ENCODE measurements at regions not wholly inside any gene's neighbourhood (a gene's known extent, or its start where the extent isn't known, plus 50 kb on each side); places are given as distances from the start of the nearest gene placed in this dataset.

DNA sequence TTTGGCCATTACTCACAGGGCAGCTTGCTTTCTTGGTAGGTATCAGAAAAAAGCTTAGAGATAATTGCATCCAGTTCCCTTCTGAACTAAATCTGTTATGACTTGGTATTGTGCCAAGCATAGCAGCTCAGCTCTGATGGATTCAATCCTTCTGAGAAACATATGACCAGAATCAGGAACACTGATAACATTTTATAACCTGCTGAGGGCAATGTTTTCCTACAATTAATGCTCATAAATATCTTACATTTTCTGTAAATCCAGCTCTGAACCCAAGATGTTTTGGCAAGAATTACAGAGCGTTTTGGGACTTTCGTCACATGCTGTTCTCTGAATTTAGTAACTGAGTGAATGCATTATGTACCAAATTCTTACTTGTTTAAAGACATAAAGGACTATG is 167.8 kb downstream of the KIF20B start:
- TF ChIP-seq, protein P1, sequence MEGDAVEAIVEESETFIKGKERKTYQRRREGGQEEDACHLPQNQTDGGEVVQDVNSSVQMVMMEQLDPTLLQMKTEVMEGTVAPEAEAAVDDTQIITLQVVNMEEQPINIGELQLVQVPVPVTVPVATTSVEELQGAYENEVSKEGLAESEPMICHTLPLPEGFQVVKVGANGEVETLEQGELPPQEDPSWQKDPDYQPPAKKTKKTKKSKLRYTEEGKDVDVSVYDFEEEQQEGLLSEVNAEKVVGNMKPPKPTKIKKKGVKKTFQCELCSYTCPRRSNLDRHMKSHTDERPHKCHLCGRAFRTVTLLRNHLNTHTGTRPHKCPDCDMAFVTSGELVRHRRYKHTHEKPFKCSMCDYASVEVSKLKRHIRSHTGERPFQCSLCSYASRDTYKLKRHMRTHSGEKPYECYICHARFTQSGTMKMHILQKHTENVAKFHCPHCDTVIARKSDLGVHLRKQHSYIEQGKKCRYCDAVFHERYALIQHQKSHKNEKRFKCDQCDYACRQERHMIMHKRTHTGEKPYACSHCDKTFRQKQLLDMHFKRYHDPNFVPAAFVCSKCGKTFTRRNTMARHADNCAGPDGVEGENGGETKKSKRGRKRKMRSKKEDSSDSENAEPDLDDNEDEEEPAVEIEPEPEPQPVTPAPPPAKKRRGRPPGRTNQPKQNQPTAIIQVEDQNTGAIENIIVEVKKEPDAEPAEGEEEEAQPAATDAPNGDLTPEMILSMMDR (conservative IDR thresholded peaks at IDR 0.05) = no peak
- H3K27me3 Mint-ChIP-seq (ENCODE audit: low read depth) = peaks cover 6% of the 10 kb centered on the region
- no peak for DNase-seq (ENCODE audit: low read depth, low spot score)
- no peak overlapping the region for H3K4me3 Mint-ChIP-seq
- H3K27ac Mint-ChIP-seq (ENCODE audit: unreplicated experiment) = no peak overlapping the region
- no peaks in the 10 kb centered on the region for H3K36me3 Mint-ChIP-seq (ENCODE audit: low read depth)
- no peaks in the 10 kb centered on the region for H3K9me3 Mint-ChIP-seq
- no peaks in the 10 kb centered on the region for H3K4me1 Mint-ChIP-seq

DNA sequence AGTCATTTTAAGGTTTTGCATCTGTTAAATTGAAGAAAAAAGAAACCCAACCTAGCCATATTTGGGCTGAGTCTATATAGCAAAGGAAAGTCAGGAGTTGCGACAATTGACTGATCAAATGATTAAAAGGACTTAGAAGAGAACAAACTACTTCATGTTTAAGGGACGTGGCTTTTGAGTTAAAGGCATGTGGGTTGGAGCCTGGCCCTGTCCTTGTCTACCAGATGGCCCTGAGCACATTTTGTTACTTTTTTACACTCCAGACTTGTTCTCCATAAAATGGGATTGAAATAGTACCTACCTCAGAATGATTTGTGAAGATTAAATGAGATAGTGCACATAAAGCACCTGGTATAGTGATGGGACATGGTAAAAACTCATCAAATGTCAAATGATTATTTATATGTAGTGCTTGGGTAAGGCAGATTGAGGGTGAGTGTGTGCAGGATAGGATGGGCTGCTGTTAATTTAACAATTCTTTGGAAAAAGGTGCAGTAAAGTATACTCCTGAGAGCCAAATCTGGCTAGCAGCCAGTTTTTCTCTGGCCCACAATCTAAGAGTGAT is 168.3 kb downstream of the KIF20B start:
- Mint-ChIP-seq H3K27ac (ENCODE audit: unreplicated experiment) (no peak overlapping the region), H3K36me3 (ENCODE audit: low read depth) (no peaks in the 10 kb centered on the region), H3K9me3 (no peaks in the 10 kb centered on the region), H3K27me3 (ENCODE audit: low read depth) (peaks cover 6% of the 10 kb centered on the region), H3K4me3 (no peak overlapping the region), H3K4me1 (no peaks in the 10 kb centered on the region)
- TF ChIP-seq, protein P1 (conservative IDR thresholded peaks at IDR 0.05) = no peak
- no peak for DNase-seq (ENCODE audit: low read depth, low spot score)

DNA sequence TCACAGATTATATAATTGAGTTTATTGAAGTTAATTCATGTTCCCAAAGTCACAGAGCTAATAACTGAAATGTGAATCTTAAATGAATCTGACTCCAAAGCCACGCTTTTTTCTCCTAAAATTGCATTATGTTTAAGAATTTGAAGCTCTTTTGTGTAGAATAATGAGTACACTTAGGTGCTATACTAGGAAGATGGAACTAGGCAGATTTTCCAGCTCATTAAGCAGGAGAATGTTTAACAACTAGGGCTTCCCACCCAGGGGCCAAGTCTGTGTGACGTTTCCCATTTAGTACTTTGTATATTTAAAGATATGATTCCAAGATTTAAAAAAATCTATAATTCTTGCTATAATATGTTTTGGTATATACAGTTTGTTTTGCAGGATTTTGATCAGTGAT is 169.5 kb downstream of the KIF20B start:
- no peak overlapping the region for H3K4me3 Mint-ChIP-seq
- TF ChIP-seq, protein P1 (conservative IDR thresholded peaks at IDR 0.05) = no peak
- H3K27ac Mint-ChIP-seq (ENCODE audit: unreplicated experiment) = no peak overlapping the region
- peaks cover 4% of the 10 kb centered on the region for H3K27me3 Mint-ChIP-seq (ENCODE audit: low read depth)
- no peaks in the 10 kb centered on the region for H3K36me3 Mint-ChIP-seq (ENCODE audit: low read depth)
- no peaks in the 10 kb centered on the region for H3K4me1 Mint-ChIP-seq
- H3K9me3 Mint-ChIP-seq = peaks cover 2% of the 10 kb centered on the region
- no peak for DNase-seq (ENCODE audit: low read depth, low spot score)

DNA sequence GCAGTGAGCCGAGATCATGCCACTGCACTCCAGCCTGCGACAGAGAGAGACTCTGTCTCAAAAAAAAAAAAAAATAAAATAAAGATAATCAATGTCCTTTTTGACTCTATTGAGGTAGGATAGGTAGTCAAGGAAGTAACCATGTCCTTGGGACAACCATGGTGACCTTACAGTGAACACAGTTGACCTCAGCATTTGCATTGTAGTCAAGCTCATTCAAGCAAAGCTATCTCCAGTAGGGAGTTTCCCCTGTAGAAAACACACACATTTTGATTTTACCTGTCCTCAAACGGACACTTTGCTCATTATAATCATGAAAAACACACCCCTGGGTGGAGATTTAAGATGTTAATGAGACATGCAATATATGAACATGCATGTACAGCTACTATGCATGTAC is 171.7 kb downstream of the KIF20B start:
- no peak for DNase-seq (ENCODE audit: low read depth, low spot score)
- no peaks in the 10 kb centered on the region for H3K4me1 Mint-ChIP-seq
- no peak overlapping the region for H3K4me3 Mint-ChIP-seq
- H3K27me3 Mint-ChIP-seq (ENCODE audit: low read depth) = peaks cover 2% of the 10 kb centered on the region
- no peak overlapping the region for H3K27ac Mint-ChIP-seq (ENCODE audit: unreplicated experiment)
- TF ChIP-seq, protein P1 (conservative IDR thresholded peaks at IDR 0.05) = no peak
- H3K9me3 Mint-ChIP-seq = peaks cover 2% of the 10 kb centered on the region
- no peaks in the 10 kb centered on the region for H3K36me3 Mint-ChIP-seq (ENCODE audit: low read depth)

DNA sequence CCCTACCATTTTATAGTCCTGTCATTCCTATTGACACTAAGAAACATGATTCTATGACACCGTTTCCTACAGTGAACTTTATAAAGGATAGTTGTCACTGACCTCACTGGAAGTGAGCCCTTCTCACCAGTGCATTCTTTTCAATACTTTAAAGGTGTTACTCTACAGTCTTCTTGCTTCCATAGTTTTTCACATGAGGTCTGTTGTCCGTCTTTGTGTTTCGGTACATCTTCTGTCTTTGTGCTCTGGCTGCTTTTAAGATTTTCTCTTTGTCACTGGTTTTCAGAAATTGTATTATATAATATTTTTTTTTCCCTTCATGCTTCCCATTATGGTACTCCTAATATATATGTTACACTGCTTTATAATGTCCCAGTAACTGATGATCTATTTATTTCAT is 174.2 kb downstream of the KIF20B start:
- no peaks in the 10 kb centered on the region for H3K36me3 Mint-ChIP-seq (ENCODE audit: low read depth)
- H3K9me3 Mint-ChIP-seq = peaks cover 7% of the 10 kb centered on the region
- H3K4me1 Mint-ChIP-seq = no peaks in the 10 kb centered on the region
- no peak for DNase-seq (ENCODE audit: low read depth, low spot score)
- H3K4me3 Mint-ChIP-seq = no peak overlapping the region
- TF ChIP-seq, protein P1 (conservative IDR thresholded peaks at IDR 0.05) = no peak
- peaks cover 4% of the 10 kb centered on the region for H3K27me3 Mint-ChIP-seq (ENCODE audit: low read depth)
- H3K27ac Mint-ChIP-seq (ENCODE audit: unreplicated experiment) = no peak overlapping the region

All from neural crest cell (in vitro differentiated cells).